Ishikawa (cell line): ENCODE measurements at regions not wholly inside any gene's neighbourhood (a gene's known extent, or its start where the extent isn't known, plus 50 kb on each side); places are given as distances from the start of the nearest gene placed in this dataset.

Experiments used
- CREB1 ChIP-seq: IDR thresholded peaks from 2 replicates; pipeline ENCODE4 v1.6.1; 2012; ENCODE audit warnings: low read depth
- EP300 ChIP-seq: IDR thresholded peaks from 2 replicates; pipeline ENCODE4 v1.6.1; 2012; ENCODE audit warnings: borderline replicate concordance
- YY1 ChIP-seq: IDR thresholded peaks from 2 replicates; pipeline ENCODE4 v1.6.1; 2012; ENCODE audit warnings: low read depth
- ZBTB7A ChIP-seq: IDR thresholded peaks from 2 replicates; pipeline ENCODE4 v1.6.1; 2012; ENCODE audit warnings: low read depth

DNA sequence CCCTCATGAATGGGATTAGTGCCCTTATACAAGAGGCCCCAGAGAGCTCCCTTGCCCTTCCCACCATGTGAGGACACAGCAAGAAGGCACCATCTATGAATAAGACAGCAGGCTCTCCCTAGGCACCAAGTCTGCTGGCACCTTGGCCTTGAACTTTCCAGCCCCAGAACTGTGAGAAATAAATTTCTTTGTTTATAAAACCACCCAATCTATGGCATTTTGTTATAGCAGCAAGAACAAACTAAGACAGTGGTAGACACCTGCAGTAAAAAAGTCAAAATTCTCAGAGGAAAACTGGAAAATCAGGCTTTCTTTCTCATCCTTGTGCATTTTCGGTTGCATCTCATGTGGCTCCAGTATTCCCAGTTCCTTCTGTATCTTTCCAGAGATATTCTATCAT, 90.3 kb downstream of the LSM3 start:
- no peak for TF ChIP-seq ZBTB7A
- TF ChIP-seq YY1, result no peak
- TF ChIP-seq CREB1, result no peak
- TF ChIP-seq EP300, result no peak
